OCI-LY3 (cell line): ENCODE measurements at regions not wholly inside any gene's neighbourhood (a gene's known extent, or its start where the extent isn't known, plus 50 kb on each side); places are given as distances from the start of the nearest gene placed in this dataset.
"Not testable (repeated sequence)": the region's sequence is repeated elsewhere in the genome, so short reads cannot be mapped to it uniquely, and the experiment has no call there.

Experiments
- EZH2phosphoT487 ChIP-seq: fragments of 200-600 bp; shearing (Covaris generic); IDR thresholded peaks from 2 replicates; pipeline ENCODE4 v1.6.1; 2018; ENCODE audit warnings: antibody characterized with exemption, mixed run types, low read depth
- TF ChIP-seq, protein P1 (sequence below): fragments of 200-600, 300-600 bp; sonication (generic); IDR thresholded peaks from 2 replicates; pipeline ENCODE4 v1.5.1; 2014; ENCODE audit warnings: antibody characterized with exemption, low read length, low read depth

- TF ChIP-seq, protein P1, sequence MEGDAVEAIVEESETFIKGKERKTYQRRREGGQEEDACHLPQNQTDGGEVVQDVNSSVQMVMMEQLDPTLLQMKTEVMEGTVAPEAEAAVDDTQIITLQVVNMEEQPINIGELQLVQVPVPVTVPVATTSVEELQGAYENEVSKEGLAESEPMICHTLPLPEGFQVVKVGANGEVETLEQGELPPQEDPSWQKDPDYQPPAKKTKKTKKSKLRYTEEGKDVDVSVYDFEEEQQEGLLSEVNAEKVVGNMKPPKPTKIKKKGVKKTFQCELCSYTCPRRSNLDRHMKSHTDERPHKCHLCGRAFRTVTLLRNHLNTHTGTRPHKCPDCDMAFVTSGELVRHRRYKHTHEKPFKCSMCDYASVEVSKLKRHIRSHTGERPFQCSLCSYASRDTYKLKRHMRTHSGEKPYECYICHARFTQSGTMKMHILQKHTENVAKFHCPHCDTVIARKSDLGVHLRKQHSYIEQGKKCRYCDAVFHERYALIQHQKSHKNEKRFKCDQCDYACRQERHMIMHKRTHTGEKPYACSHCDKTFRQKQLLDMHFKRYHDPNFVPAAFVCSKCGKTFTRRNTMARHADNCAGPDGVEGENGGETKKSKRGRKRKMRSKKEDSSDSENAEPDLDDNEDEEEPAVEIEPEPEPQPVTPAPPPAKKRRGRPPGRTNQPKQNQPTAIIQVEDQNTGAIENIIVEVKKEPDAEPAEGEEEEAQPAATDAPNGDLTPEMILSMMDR: not testable (repeated sequence)
- TF ChIP-seq EZH2phosphoT487: not testable (repeated sequence)
Measured at GRCh38 chr2:242165115-242165514, 295.6 kb downstream of the RTP5 start.
